Loucy (cell line): ENCODE measurements at regions not wholly inside any gene's neighbourhood (a gene's known extent, or its start where the extent isn't known, plus 50 kb on each side); places are given as distances from the start of the nearest gene placed in this dataset.

Experiments used
- H2AFZ ChIP-seq: fragments of 200-600 bp; sonication (generic); 2 replicates; pipeline ENCODE4 v1.6.0; 2016; ENCODE audit warnings: antibody characterized with exemption, mild to moderate bottlenecking, low read length, moderate library complexity
- H3F3A ChIP-seq: fragments of 200-600 bp; 2 replicates; pipeline ENCODE4 v1.6.0; 2016; ENCODE audit warnings: antibody characterized with exemption, low read depth, mild to moderate bottlenecking
- H3K27me3 ChIP-seq: fragments of 200-600 bp; sonication (generic); 2 replicates; pipeline ENCODE4 v1.6.1; 2014; ENCODE audit warnings: low read length, mild to moderate bottlenecking; ENCODE audit not compliant: insufficient read depth, poor library complexity, severe bottlenecking
- H3K36me3 ChIP-seq: fragments of 200-600 bp; sonication (generic); 2 replicates; pipeline ENCODE4 v1.6.1; 2016; ENCODE audit warnings: low read length; ENCODE audit not compliant: insufficient read depth
- H3K4me1 ChIP-seq: fragments of 200-600 bp; sonication (generic); 2 replicates; pipeline ENCODE4 v1.5.1; 2014; ENCODE audit warnings: low read length, mild to moderate bottlenecking; ENCODE audit not compliant: insufficient read depth, poor library complexity, severe bottlenecking
- H3K4me2 ChIP-seq: fragments of 200-600 bp; sonication (generic); 2 replicates; pipeline ENCODE4 v1.6.0; 2014; ENCODE audit warnings: antibody characterized with exemption, low read length, low read depth, mild to moderate bottlenecking; ENCODE audit not compliant: poor library complexity, severe bottlenecking
- H3K4me3 ChIP-seq: fragments of 200-600 bp; sonication (generic); 2 replicates; pipeline ENCODE4 v1.5.1; 2014; ENCODE audit warnings: low read length, mild to moderate bottlenecking, mixed read lengths; ENCODE audit not compliant: poor library complexity, severe bottlenecking
- H3K79me2 ChIP-seq: fragments of 200-600 bp; sonication (generic); 2 replicates; pipeline ENCODE4 v1.6.1; 2014; ENCODE audit warnings: low read length; ENCODE audit not compliant: insufficient read depth
- H3K9ac ChIP-seq: fragments of 200-600 bp; sonication (generic); 2 replicates; pipeline ENCODE4 v1.6.0; 2014; ENCODE audit warnings: mild to moderate bottlenecking, low read depth, low read length, moderate library complexity; ENCODE audit not compliant: poor library complexity, severe bottlenecking
- H3K9me2 ChIP-seq: fragments of 200-600 bp; sonication (generic); replicated peaks from 2 replicates; pipeline ENCODE4 v1.6.1; 2016; ENCODE audit warnings: low read depth, low read length, mixed read lengths
- H3K9me3 ChIP-seq: fragments of 200-600 bp; sonication (generic); 2 replicates; pipeline ENCODE4 v1.6.1; 2014; ENCODE audit warnings: mild to moderate bottlenecking, antibody characterized with exemption, low read length, low read depth; ENCODE audit not compliant: insufficient read depth
- H4K20me1 ChIP-seq: fragments of 200-600 bp; sonication (generic); 2 replicates; pipeline ENCODE4 v1.6.0; 2014; ENCODE audit warnings: antibody characterized with exemption, low read length, mild to moderate bottlenecking; ENCODE audit not compliant: insufficient read depth, poor library complexity, severe bottlenecking
- CTCF ChIP-seq: fragments of 200-600 bp; sonication (generic); conservative IDR thresholded peaks from 2 replicates; pipeline ENCODE4 v1.5.1; 2014; ENCODE audit warnings: mild to moderate bottlenecking, antibody characterized with exemption, low read length
- EZH2phosphoT487 ChIP-seq: fragments of 200-600 bp; IDR thresholded peaks from 2 replicates; pipeline ENCODE4 v1.6.1; 2018; ENCODE audit warnings: antibody characterized with exemption, mild to moderate bottlenecking, moderate library complexity, borderline replicate concordance

GRCh38 chr3:72397586-72397985 is 450.7 kb downstream of the SHQ1 start:
- Histone ChIP-seq H3K36me3 (peaks cover 6% of the 10 kb centered on the region; the same call in 1 of the 2 replicates), H3K9me3 (no peaks in the 10 kb centered on the region), H3K79me2 (peaks cover 99% of the 10 kb centered on the region), H3K4me2 (no peak overlapping the region), H3K9ac (no peak overlapping the region), H3K27me3 (no peaks in the 10 kb centered on the region), H3F3A (no peaks in the 10 kb centered on the region; the same call in 1 of the 2 replicates), H3K4me1 (peaks cover 11% of the 10 kb centered on the region), H4K20me1 (peaks cover 98% of the 10 kb centered on the region), H3K9me2 (no peaks in the 10 kb centered on the region), H3K4me3 (no peak overlapping the region), H2AFZ (no peak overlapping the region)
- no peak for TF ChIP-seq EZH2phosphoT487
- no peak for TF ChIP-seq CTCF

- TF ChIP-seq CTCF: no peak
- TF ChIP-seq EZH2phosphoT487: no peak
- Histone ChIP-seq H3K27me3 (no peaks in the 10 kb centered on the region), H2AFZ (no peak overlapping the region), H3K79me2 (peaks cover 99% of the 10 kb centered on the region), H3K4me2 (no peak overlapping the region), H4K20me1 (peaks cover 98% of the 10 kb centered on the region), H3K9ac (no peak overlapping the region), H3K9me2 (no peaks in the 10 kb centered on the region), H3F3A (no peaks in the 10 kb centered on the region; the same call in 1 of the 2 replicates), H3K4me1 (peaks cover 18% of the 10 kb centered on the region), H3K36me3 (peaks cover 6% of the 10 kb centered on the region; the same call in 1 of the 2 replicates), H3K4me3 (no peak overlapping the region), H3K9me3 (no peaks in the 10 kb centered on the region)
Observed at GRCh38 chr3:72396899-72397298, 451.3 kb downstream of the SHQ1 start.

GRCh38 chr3:72395776-72396311 is 452.4 kb downstream of the SHQ1 start:
- Histone ChIP-seq H3K27me3 (no peaks in the 10 kb centered on the region), H3K79me2 (peaks cover 99% of the 10 kb centered on the region), H3F3A (no peaks in the 10 kb centered on the region; the same call in 1 of the 2 replicates), H2AFZ (no peak overlapping the region), H4K20me1 (peaks cover 98% of the 10 kb centered on the region), H3K4me2 (no peak overlapping the region), H3K9me3 (no peaks in the 10 kb centered on the region), H3K36me3 (0 out of 2 replicates have a peak, but pooled peaks cover 2% of the 10 kb centered on the region), H3K9ac (no peak overlapping the region), H3K9me2 (no peaks in the 10 kb centered on the region), H3K4me1 (peaks cover 27% of the 10 kb centered on the region), H3K4me3 (no peak overlapping the region)
- no peak for TF ChIP-seq CTCF
- TF ChIP-seq EZH2phosphoT487: no peak
